ENCODE measurements at regions not wholly inside any gene's neighbourhood (a gene's known extent, or its start where the extent isn't known, plus 50 kb on each side); places are given as distances from the start of the nearest gene placed in this dataset.
"Not testable (repeated sequence)": the region's sequence is repeated elsewhere in the genome, so short reads cannot be mapped to it uniquely, and the experiment has no call there.

- DNase-seq (ENCODE audit: low read depth in 2 of 2) = not testable (repeated sequence)
Measured at GRCh38 chr18:14190776-14191442, 58.7 kb upstream of the ZNF519 start.

DNA sequence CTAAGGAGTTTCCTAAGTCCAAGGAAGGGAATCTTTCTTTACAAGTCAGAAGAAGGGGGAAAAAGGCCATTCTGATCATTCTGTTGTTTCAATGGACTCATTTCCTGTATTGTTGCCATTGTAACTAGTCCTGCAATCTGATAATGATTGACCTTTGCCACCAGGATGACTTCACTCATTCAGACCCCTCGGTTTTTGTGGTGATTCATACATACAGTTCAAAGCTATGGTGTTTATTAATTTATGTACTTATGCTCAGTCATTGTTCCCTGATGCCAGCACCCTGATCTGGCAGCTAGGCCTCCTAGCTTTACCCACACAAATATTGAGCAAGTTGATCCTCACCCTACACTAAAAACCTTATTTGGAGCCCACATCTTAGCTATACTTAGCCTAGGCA lies 57.6 kb upstream of the ZNF519 start:
- DNase-seq (ENCODE audit: low read depth in 2 of 2) = no peak

GRCh38 chr18:14188751-14189406 lies 56.6 kb upstream of the ZNF519 start:
- DNase-seq (ENCODE audit: low read depth in 2 of 2) = not testable (repeated sequence)
